ENCODE measurements at regions not wholly inside any gene's neighbourhood (a gene's known extent, or its start where the extent isn't known, plus 50 kb on each side); places are given as distances from the start of the nearest gene placed in this dataset.

DNA sequence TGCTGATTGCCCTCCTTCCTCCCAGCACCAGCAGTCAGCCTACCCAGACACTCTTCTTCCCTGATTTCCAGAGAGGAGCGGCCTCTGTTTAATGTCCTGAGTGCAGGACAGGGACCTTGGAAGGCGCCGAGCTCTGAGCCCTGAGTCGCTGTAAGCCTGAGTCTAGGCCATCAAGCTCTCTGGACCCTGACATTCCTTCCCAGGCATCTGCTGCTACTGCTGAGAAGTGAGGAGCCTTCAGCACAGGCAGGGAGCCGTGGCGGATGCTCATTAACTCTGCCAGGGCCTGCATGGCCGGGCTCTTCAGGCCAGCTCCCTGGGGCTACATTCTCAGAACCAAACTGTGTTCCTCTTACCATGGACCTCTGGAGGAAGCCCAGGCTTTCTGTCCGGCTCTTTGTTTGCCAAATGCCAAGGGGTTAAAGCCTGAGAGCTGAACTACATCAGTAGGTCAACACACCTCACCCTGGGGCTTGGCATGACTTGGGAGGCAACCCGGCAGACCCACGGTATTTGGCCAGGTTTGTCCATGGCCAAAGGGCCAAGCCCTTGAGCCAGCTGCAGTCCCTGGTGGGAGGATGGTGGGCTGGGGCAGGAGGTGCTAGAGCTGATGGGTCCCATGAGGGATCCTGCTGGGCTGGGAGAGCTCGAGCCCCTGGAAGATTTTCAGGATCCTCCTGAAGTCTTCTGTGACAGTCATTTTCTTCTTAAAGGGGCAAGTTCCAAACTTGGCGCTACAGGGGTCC lies 721.4 kb downstream of the BRD1 start:
- no peak for DNase-seq

DNA sequence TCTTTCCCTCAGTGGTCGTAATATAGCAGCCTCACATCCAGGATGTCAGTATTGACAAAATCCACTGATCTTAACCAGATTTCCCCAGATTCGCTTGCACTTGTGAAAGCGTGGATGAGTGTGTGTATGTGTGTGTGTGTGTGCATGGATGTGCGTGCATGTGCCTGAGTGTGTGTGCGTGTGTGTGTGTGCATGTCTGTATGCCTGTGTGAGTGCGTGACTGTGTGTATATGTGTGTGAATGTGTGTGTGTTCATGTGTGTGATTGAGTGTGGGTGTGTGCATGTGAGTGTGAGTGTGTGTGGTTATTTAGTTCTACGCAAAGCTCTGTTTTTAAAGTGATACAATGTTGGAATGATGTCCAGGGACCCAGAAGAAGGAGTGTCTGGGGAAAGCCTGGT lies 723.2 kb downstream of the BRD1 start:
- DNase-seq, result no peak

DNA sequence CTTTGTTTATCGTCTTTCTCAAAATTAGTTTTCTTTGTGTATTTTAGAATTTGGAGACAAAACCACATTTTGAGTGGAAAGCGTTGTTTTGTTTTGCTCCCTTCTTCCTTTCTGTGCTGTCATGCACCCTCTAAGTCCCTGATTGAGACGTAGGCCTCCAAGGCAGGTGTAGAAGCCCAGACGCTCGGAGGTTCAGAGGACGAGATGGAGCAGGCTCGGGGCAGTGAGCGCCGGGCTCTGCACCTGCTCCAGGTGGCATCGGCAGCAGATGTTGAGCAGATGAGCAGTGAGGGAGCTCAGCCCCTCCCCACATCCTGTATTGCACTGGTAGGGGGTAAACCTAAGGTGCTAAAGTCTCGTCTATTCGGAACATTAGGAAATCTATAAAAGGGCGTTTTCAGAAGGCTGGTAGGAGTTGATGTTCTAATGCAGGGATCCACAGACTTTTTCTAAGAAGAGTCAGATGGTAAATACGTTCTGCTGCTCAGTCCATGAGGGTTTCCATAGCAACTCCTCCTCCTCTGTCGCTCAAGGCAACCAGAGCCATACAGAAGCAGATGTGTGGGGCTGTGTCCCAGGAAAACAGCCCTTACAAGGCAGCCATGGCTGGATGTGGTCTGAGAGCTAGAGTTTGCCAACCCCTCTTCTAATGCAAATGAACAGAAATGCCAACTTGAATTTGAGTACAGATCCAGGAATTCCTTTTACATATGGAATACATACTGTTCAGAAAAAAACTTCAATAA lies 724.2 kb downstream of the BRD1 start:
- DNase-seq, result peak in 21 of 56 donors; percentile 4 to 56 (median 25)

DNA sequence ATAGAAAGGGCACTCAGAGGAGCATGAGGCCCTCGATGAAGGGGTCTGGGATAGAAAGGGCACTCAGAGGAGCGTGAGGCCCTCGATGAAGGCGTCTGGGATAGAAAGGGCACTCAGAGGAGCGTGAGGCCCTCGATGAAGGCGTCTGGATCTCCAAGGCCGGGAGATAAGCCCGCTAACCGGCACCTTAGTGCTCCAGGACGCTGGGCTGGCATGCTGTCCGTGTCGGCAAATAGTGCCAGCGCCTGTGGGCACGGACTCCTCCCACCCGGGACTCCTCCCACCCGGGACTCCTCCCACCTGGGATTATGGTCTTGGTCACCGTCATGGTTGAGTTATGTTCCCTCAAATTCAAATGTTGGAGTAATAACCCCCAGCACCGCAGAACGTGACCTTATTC lies 725.3 kb downstream of the BRD1 start:
- no peak for DNase-seq

DNA sequence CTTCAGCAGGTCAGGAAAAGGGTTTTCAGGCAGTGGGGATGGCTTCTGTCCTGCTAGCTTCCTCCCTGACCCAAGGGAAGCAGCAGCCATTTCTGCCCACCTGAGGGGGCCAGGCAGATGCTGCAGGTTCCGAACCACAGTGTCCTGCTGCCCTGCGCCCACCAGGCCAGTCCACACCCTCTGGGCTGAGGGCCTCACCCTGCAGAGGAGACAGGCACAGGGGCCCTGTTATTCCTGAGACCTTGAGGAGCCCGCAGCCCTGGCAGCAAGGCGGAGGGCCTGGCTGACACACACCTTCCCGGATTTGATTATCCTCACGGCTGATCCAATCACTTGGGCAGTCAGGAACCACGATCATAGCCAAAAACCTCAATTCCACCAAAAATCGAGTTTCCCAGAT lies 725.8 kb downstream of the BRD1 start:
- DNase-seq, result no peak

DNA sequence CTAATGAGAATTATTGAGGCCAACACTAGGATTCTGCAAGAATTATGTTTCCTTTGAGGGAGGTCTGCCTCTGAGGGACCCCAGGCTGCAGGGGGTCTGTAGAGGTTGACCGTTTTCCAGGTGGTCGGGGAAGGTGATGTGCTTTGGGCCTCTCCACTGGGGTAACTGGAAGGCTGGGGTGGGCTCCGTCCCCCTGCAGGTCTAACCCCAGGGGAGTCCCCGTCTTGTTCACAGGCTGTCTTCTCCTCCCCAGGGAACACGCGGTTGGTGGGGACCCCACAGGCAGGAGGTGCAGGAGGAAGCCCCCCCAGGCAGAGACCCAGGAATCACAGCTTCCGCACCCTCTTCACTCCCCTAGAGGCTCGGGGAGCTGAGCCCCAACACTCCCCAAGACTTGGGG lies 726.4 kb downstream of the BRD1 start:
- DNase-seq, result no peak

DNA sequence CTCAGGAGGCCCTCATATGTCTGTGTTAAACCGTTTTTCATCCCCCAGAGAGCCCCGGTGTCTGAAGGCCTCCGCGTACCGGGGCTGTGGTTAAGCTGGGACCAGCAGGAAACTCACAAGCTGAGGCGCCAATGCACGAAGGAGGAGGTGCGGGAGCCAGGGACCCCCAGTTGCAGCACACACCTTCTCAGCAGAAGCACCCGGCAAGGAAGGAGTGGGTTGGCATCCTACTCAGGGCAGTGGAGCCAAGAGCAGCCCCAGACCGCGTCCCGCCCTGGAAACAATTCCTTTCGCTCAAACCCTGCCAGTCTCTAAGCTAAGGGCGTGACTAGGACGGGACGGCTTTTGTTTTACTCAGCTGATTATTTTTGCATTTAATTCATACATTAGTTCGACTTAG lies 726.9 kb downstream of the BRD1 start:
- no peak for DNase-seq

DNA sequence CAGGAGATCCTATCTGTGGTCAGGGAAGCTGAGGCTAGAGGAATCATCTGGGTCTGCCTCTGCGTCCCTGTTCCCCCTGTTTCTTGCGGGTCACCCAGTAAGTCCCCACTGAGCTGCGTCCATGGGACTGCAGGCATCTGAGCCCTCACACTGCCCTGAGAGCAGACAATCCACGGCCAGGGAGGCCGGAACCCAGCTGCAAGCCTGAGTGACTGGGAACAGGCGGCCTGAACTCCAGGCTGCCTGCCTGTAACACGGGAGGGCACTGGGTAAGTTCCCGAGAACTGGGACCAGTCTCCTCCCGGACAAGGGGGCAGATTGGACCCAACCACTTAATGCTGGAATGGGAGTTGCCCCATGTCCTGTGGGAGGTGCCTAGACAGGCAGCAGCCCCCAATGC lies 727.4 kb downstream of the BRD1 start:
- DNase-seq, result no peak

DNA sequence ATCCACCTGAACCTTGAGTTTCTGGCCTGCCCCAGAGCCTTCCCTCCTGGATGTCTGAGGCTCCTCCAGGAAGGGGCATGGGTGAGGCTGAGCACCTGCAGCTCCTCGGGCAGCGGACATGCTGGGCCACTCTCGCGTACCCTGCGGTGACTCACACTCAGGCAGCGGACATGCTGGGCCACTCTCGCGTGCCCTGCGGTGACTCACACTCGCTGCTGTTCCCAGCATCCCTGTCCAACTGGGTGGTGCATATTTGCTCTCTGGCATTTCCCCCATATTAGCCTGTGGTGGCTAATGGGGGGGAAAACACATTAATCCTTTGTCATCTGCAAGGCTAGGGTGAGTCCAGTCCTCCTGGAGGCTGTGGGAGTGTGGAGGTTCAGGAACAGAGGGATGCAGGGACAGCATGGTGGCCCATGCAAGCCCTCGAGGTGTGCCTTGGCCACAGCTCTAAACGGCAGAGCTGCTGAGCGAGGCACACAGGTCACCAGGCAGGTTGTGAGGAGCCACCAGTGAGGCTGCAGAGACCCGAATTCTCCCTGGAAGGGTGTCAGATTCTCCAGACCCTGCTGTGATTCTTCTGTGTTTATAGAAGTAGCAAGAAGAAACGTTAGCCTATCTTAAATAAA lies 728.1 kb downstream of the BRD1 start:
- DNase-seq, result no peak

DNA sequence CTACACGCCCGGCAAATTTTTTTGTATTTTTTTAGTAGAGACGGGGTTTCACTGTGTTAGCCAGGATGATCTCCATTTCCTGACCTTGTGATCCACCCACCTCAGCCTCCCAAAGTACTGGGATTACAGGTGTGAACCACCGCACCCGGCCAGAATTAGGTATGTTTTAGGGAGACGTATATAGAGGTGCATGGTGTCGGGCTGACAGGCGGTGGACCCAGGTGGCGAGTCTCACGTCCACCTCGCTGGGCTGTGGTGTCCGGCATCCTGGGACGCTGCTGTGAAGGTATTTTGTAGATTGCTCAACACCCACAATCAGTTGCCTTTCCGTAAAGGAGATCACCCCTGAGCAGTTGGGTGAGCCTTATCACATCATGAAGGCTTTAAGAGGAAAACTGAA lies 728.6 kb downstream of the BRD1 start:
- DNase-seq, result no peak

DNA sequence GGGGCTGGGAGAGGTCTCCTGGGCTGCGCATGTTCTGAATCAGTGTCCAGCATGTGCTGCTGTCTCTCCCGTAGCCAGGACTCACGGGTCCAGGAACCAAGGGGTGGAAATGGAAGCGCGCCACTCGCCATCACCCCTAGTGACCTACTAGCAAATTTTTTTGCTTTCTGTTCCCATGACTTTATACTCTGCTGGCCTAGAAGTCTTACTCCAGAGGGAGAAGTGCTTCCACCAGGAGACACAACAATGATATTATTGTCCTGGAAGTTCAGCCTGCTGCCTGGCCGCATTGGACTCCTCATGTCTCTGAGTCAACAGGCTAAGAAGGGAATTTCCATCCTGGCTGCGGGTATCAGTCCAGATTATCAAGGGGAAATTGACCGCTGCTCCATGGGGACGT lies 729.7 kb downstream of the BRD1 start:
- DNase-seq, result no peak

DNA sequence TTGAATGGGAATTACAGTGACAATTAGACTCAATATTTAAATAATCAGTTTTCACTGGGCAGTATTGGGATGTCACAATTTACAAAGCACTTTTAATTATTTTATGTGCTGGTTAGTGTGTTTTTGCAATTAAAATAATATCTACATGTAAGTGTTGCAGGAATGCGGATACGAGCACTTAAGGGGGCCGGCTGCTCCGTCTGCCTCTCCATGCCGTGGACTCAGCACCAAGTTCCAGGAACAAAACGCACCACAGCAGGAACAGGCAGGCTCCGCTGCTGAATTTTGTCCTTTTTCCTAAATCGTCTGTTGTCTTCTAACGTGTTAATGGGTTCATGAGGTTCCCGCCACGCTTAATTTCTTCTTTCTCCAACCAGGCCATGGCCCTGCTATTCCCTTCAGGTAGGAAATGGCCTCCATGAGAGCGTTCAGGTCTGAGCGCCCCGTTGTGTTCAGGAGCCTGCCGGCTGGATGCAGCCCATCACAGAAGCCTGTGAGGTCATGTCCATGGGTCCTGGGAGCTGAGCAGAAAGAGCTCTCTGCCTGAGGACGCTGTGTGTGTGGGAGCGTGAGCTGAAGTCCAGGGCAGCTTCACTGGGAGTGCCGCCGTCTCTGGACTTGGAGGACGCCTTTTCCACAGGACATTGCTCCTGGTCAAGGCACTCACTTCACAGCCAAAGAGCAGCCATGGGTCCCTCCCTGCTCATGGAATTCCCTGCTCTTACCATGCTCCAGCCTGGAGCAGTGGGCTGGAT lies 730.3 kb downstream of the BRD1 start:
- DNase-seq, result no peak

DNA sequence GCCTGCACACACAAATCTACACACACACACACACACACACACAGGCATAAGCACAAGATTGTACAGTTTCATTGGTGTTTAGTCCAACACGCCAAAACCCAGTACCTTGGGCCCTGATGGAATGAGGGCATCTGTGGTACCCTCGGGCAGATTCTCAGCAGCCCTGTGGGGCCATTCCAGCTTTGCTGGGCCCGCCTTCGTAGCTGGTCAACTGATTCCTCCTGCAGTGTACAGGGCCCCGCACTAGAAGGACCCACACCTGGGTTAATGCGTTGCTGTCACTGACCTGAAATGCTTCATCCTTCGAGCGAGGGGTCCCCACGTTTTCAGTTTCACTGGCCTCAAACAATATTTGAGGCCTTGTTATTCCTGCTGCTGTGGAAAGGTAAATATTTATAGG lies 731.2 kb downstream of the BRD1 start:
- no peak for DNase-seq

DNA sequence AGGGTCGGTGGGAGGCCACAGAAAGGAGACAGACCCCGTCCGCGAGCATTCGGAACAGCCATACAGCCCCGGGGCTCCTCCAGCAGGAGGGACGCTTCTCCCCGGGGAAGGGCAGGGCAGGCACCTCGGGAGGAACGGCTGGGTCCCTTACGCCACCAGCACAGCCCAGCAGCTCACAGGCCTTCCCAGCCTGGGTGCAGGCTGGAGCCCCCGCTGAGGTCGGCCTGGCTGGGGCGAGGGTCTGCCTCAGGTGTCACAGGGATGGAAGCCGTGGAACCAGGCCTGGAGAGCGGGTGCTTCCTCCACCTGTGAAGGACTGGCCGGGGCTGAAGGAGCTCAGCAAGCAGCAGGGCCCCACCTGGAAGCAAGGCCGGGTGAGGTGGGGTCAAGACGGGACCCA lies 732.3 kb downstream of the BRD1 start:
- DNase-seq, result no peak

DNA sequence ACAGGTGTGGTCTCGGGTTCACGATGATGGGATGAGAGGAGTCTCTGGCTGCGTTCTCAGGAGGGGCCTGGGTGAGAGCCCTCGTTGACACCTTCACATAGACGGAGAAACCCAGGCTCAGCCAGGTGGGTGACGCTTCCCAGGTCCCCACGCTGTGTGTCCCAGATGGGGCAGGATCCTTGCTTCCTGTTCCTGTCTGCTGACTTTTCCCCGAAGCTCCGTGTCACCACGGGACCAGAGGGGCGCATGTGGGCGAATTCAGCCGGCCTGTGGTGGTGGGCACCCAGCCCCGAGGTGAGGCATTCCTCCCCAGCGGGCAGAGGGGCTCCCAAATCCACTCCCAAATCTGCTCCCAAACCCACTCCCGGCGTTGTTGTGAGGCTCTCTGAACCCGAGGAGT lies 732.8 kb downstream of the BRD1 start:
- DNase-seq, result no peak

DNA sequence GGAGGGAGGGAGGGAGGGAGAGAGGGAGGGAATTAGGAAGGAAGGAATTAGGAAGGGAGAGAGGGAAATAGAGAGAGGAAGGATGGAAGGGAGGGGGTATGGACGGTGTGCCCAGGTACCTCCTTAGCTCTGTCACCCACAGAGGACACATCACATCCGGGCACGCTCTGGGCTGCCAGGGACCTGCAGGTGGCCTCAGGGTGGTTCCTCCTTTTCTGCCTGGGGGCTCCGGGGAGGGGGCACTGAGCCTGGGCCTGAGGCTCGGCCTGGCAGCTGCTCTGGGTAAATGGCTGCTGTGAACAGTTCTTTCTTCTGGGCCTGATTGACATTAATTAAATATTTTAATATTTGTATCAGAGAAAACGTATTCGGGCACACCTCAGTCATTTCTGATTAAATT lies 733.5 kb downstream of the BRD1 start:
- no peak for DNase-seq

DNA sequence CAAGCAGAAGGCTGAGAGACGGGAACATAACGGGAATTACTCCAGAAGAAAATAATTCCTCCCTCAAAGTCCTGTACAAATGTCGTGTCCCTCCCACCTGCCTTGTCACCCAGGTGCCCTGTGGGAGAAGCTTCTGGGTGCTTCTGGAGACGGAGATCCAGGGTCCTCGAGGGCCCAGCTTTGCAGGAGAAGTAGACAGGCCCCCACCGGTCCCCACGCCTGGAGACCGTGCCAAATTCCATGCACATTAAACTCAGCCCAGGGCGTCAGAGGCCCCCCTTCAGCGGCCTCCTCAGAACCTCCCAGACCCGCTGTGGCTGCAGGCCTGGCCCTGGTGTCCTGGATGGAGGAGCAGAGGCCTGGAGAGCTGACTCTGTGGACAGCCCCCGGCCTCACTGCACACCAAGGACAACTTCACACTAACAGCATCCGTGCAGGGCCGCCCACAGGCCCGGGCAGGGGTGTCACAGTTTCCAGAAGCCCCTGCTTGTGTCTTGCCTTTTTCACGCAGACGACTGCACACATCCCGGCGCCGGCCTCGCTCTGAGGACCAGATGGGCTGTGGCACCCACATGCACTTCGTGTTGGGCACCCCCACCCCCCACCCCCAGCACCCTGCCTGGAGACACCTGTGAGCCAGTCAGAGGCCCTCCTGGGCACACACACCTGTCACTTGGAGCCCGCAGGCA lies 734.3 kb downstream of the BRD1 start:
- DNase-seq, result no peak

DNA sequence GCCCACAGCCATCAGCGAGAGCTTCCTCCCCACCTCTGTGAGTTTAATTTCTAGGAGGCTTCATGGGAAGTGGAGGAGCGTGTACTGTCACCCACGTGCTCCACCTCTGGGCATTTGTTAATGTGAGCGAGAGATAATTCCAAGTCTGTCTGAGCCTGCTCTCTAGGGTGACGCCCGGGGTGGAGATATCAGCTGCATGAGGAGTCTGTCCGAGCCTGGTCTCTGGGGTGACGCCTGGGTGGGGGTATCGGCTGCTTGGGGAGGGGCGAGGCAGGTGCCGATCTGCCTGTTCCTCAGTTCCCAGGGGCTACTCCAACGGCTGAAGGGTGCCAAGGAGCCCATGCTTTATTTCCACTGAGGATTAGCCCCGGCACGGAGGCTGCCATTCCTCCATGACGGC lies 735.0 kb downstream of the BRD1 start:
- DNase-seq, result no peak

DNA sequence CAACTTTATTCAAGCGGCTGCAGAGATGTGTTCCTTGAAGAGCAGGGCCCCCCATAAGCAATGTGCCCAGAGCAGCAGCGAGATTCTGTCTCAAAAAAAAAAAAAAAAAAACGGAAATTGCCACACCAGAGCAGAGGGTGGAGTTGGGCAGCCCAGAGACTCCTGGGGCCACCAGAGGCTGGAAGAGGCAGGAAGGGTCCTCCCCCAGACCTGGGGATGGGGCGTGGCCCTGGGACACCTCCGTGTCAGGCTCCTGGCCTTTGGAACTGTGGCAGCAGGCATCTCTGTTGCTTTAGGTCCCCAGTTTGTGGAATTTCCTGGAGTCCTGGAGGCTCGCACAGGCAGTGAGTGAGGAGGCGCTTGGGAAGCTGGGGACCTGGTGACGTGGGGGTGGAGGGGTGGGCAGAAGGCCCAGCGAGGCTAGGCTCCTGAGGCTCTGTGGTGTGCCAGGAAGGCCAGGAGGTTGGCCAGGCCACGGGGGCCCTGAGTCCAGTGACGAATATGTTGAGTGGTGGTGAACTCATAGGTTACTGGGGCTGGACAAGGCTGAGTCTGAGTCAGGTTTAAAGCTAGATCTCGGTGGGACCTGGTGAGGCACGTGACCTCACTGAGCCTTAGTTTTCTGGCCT lies 735.6 kb downstream of the BRD1 start:
- DNase-seq, result no peak

DNA sequence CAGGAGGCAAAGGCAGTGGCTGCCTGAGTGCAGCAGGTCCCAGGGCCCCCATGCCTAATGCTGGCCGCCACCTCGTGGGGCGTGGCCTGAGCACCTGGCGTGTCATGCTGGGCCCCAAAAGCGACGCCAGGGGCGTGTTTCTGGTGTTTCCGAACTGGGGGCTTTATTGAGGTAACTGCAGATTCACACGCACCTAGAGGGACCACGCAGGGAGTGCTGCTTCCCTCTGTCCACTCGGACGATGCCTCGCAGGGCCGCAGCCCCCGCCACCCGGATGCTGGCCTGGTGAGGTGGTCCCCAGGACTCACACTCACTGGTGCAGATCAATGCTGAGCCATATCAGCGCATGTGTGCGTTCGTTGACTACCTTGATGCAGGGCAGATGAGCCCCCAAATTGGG lies 736.2 kb downstream of the BRD1 start:
- DNase-seq, result no peak

DNA sequence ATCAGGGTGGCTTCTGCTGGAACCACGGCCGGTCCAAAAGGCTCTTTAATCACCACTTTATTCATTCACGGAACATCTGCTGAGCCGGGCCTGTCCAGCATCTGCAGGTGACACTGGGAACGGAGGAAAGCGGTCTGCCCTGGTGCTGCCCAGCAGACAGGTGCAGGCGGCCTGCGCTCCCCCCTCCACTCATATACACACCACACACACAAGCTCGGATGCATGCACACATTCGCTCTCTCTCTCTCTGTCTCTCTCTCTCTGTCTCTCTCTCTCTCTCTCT lies 736.9 kb downstream of the BRD1 start:
- DNase-seq, result no peak
